ENCODE measurements at regions not wholly inside any gene's neighbourhood (a gene's known extent, or its start where the extent isn't known, plus 50 kb on each side); places are given as distances from the start of the nearest gene placed in this dataset.

DNA sequence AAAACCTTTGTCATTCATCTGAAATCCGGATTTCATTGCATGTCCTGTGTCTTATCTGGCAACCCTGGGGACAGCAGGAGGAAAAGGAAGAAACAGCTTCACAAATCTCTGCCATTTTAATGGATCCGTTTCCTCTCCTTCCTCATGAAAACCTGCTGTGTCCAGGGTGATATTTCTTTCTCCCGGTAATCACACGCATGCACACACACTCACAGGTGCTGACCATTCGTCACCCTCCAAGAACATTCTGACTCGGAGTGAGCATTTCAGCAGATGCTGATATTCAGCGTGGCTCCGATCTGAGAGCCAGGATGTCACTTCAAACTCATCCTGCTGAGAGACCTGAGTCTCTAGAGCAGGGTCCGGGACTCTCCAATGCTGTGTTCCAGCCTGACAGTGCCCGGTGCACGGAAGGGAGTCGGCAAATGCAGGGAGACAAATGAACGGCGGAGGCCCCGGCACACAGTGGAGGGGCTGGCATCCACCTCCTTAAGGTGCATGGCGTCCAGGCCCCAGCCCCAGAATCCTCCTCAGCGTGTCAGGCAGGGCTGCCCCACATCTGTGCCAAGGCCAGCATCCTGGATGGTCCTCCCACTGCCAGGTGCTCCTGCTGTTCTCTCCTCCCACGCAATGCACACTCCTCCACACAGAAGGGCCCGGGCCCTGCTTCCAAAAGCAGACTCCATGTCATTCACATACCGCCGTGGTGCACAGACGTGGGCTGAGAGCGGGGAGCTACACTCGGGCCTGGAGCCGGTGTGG, 70.7 kb downstream of the RBFOX3 start:
- FAIRE-seq: no peak

DNA sequence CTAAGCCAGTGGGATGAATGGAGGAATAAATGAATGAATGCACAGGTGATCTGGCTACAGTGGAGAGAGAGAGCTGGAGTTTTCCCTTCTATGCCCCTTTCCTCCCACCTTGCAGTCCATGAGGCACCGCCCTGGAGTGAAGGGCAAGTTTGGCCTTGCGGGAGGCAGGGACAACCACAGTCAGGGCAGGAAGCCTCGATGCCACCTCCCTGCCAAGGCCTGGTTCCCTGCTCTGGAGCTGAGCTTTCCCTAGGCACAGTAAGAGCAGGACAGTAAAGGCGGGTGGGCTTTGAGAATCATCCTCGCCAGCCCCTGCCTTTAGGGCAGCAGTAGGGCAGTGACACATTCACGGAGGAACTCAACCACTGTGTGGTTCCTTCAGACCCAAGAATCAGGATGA, 72.6 kb downstream of the RBFOX3 start:
- FAIRE-seq: no peak

DNA sequence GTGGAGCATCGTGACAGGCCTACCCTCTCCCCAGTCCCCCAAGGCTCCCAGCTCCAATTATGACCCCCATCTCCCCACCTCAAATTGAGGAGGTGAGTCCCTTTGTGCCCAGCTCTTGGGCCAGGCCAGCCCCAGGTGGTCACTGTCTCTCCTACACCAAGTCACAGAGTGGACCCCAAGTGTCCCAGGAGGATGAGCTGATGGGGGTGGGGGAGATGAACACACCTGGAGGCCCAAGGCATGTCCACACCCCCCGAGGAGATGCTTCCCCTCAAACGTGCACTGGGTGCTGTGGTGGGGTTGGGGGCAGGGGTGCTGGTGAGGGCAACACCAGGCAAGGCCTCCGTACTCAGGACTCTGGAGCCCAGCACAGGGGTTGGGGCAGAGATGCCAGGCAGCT, 73.2 kb downstream of the RBFOX3 start:
- no peak for FAIRE-seq

DNA sequence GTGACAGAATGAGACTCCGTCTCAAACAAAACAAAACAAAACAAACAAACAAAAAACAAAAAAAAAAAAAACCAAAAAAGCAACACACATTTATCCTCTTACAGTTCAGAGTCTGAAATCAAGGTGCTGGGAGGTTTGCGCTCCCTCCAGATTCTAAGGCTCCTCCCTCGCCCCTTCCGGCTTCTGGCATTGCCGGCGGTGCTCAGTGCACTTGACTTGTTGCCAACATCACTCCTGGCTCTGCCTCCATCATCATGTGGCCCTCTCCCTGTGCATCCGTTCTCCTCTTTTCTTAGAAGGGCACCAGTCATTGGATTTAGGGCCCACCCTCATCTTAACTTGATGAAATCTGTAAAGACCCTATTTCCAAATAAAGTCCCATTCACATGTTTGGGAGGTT, 73.8 kb downstream of the RBFOX3 start:
- FAIRE-seq: no peak

DNA sequence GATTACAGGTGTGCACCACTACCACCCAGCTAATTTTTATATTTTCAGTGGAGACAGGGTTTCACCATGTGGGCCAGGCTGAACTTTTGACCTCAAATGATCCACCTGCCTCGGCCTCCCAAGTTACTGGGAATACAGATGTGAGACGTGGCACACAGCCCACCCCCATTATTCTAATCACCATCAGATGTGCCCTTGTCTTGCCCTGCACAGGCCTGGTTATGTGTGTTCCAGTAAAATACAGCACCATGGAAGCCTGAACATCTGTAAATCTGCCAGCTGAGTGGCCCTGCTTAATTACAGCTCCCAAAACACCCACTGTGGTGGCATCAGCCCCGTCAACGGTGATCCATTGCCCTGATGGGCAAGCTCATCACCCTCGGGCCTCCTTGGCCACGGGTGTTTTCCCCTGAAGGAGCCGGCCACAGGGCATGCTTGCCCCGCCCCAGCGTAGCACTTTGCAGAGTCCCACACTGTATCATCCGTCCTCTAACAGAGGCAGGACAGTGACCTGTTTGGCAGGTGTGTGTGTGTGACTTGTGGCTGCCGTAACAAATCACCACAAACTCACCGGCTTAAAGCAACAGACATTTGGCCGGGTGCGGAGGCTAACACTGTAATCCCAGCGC, 74.5 kb downstream of the RBFOX3 start:
- no peak for FAIRE-seq

DNA sequence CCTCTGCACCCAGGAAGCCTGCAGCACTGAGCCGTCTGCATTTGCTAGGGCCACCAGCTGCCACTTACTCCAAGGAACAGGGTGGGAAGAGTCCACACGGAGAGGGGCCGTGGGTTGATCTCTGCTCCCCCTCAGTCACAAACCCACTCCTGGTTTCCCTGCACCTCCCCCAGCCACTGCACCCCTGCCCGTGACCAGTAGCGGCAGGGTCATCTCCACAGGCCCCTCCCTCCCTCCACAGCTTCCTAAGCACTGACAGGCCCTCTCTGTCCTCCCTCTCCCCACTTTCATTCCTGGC, 75.2 kb downstream of the RBFOX3 start:
- no peak for FAIRE-seq

DNA sequence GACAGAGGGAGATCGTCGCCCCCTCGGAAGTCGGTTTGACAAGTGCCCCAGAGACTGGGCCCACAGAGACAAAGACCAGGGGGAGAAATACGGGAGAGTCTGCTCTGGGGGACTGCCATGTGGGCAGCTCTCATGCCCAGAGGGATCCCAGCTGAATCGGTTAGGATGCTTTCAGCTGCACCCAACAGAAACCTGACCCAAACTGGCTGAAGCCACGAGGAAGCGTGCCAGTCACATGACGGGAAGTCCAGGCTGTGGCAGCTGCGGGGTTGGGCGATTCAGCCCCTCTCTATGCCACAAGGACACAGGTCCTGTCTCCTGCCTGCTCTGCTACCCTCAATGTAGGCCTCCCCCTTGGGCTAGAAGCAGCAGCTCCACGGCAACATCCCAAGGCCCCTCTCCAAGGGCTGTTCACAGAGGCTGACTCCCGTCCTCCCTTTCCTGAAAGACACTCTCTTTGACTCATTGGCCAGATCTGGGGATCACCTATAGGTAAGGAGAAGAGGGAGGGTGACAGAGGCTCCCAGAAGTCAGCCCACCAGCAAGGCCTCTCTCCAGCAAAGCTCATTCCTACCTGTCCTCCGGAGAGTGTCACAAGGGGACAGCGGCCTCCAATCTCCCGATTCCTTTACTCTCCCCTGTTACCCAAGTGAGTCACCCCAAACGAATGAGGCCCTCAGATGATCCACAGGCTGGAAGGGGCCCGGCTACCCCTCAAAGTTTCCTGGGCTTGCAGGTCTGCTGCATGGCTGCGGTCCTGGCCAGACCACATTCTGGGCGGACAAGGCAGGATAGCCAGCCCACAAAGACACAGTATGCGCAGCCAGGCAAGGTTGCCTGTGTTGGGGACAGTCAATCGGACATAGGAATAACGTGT, 75.8 kb downstream of the RBFOX3 start:
- FAIRE-seq: no peak

DNA sequence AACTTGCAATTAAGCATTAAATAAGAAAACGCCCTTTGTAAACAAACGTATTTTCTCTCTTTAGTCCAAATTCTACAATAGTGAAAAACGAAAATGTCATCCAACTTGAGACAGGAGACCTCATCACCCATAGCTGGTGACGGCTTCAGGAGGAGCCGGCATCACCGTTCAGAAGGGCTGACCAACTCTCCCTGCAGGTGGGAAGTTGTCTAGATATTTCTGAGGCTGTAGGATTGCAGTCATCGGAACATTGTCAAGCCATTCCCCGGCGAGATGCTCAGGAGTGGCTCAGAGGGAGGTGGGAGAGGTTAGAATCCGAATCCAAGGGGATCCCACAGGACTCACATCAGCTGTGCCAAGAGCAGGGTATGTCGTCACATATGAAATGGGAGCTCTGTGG, 76.7 kb downstream of the RBFOX3 start:
- FAIRE-seq: no peak

DNA sequence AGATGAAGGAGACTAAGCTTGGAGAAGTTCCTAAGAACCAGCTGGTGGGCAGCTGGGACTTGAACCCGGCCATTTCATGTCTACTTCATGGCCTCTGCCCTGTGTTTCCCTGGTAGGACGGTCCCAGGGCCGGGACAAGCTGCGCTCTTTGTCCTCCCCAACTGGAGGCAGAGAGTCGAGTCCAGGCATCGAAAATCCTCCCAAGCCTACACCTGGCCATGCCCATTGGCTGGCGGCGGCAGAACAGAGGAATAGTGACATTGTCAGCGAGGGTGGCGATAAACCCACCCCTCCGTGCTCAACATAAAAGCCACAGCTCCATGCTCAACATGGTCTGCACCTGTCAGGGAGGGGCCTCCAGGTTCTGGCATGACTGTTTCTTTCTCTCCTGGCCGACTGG, 77.7 kb downstream of the RBFOX3 start:
- no peak for FAIRE-seq

DNA sequence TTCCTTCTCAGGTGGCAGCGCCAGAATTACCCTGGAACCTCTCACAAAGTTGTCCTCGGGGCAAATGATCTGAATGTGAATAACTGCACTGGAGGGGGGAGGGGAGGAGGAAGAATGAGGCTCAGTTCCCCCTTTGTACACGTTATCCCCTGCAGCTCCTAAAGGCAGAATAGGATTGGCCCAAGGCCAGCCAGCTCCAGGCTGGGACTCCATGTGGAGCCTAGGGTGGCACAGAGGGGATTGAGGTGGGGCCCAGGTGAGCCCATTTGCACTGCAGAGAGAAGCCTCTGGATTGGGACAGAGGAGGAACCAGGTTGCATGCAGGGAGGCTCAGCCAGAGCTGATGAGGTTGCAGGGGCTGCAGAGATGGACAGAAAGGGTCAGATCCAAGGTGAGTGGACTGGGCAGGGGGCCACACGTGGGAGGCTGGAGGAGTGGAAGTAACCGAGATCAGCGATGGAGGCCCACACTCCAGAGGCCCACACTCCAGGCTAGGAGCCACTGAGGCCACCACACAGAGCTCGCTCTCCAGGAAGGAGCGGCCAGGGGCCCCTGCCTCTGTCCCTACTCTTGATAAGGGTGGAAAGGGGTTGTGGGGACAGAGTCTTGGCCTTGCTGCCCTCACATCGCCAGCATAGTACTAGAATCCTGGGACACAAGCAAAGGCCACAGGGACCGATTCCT, 78.6 kb downstream of the RBFOX3 start:
- FAIRE-seq: no peak

DNA sequence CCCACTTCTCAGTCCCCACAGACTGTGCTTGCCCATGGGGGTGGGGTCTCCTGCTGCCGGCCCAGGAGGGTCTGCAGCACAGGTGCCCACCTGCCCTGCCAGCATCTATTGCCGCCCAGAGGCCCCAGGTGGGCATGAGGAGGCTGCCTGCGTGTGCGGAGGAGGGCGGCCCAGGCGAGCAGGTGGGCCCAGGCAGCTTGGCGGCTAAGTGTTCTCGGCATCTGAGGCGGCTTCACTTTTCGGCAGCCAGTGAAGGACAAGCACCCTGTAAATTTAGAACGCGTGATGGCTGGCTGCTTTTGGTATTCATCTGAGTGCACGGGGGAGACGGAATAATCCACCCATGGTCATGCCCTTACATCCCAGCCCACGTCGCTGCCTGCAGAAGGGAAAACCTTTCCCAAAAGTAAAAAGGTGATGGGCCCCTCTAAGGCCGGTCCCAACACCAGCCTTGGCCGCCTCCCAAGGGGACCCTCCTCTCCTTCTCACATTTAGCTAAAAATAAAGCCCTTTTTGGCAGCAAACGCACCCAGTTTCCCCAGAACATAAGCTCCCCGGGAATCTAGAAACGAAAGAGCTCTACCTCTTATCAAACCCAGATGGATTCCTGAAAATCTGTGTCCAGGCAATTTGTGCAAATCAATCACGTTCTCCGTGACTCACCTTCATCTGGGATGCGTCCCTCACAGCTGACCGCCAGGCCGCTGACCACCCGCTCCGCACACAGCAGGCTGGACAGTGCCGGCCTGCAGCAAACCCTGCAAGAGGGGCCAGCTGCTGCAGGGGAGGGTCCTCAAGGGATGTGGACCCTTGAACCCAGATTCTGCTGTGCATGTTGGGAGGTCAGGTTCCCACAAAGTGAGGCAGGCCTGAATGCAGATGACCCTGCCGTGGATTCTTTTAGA, 79.4 kb downstream of the RBFOX3 start:
- FAIRE-seq: no peak

DNA sequence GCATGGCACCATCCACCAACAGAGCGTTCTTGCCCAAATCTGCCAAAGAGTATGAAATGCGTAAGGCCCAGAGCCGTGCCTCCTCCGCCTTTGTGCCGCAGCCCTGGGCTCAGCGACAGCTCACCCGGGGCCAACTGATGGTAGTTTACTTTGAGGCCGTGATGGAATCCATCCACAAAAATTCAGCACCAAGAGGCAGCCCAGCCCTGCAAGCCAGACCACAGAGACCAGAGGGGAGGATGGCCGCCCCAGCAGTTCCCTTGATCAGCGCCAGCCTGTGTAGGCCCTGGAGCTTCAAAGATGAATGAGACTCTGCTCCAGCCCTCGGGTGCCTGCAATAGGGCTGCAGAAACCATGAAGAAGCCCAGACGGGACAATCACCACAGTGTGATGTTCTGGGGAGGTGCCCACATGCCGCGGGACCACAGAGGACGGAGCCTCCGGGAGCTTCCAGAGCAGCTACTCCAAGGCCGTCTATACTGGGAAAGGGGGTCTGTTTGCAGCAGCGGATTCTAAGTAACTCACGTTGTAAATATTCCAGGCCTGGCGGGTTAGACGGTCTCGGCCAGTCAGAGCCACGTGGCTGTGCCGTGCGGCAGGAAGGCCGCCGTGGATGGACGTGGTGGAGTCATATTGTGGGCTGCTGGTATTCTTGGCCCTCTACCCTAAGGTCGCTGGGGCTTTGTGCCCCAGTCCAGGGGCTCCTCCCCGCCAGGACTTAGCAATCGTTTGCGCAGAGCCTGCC, 80.3 kb downstream of the RBFOX3 start:
- no peak for FAIRE-seq

DNA sequence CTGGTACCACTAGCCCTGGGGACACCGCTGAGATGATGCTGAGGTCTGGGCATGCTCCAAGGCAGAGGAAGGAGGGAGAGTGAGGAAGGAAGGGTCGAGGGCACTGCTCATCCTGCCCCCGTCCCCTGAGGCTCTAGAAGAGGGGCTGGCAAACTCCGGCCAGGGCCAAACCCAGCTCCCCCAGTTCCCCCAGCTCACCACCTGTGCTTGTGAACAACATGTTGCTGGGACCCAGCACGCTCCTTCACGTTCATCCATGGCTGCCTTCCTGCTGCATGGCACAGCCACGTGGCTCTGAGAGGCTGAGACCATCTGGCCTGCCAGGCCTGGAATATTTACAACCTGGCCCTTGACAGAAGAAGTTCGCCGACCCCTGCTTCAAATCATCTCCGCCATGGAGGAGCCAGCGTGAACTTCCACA, 81.2 kb downstream of the RBFOX3 start:
- FAIRE-seq: no peak

DNA sequence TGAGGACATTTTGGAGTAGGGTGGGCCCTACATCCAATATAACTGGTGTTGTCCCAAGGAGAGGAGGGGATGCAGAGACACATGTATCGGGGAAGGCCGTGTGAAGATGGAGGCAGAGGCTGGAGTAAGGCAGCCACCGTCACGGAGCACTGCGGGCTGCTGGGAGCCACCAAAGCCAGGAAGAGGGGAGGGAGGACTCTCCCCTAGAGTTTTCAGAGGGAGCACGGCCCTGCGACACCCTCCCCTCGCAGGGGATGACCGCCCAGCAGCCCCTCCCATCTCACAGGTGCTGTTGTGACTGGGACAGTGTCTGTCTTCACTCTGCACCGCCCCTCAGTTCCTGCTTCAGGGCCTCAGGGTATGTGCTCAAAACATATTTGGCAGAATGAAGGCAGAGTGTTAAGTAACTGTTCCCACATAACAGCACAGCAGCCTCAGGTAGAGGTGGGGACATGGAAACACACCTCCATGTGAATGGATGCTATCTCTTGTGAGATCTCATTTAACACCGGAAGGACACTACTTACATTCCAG, 82.2 kb downstream of the RBFOX3 start:
- FAIRE-seq: no peak

DNA sequence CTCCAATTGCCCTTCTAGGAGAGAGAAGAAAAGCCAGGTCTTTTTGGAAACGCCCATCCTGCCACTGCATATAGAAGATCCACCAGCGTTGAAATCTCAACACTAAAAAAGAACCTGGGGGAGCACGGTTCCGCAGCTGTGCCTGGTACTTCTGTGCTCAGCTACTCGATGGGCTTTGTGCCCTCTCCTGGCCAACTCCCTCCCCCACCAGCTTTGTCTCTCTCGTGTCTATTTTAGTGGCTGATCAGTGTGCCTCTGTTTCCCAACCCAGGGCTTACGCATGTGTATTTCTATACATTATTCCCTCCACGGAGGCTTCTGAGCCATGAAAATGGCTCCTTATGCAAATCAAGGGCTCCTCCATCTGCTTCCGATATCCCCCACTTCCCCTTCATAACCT, 83.5 kb downstream of the RBFOX3 start:
- FAIRE-seq: no peak

DNA sequence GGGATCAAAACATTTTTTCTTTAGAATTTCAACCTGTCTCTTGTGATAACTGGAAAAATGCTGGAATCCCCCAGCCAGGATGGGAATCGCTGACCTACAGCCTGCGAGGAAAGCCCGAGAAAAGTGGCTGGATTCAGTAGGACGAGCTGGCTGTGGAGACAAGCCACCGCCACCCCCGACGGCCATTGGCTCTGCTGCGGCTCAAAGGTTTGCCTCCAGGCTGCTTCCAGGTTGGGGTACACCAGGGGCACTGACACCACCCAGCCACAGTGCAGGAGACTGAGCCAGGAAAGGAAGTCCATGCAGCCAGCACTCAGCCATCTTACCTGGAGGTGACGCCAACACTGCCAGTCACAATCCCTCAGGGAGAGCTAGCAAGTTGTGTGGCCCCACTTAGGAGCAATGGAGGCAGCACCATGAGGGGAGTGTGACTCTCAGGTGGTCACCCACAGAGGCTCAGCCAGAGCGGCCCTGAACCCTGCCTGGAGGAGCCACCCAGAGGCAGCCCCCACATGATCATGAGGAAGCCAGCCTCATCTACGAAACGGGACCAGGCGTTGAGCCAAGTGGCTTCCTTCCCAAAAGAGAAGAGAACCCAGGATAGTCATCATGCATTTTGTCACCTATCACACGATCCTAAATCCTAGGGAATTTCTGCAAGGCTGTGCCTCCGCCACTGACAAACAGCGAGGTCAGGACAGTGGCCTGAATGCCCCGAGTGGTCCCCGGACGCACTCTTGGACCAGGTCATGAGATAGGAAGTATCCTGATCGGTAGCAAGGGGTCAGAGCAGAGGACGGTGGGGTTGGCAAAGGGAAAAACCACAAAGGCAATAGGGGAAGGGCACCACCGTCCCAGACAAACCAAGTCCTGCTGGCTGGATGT, 84.8 kb downstream of the RBFOX3 start:
- FAIRE-seq: no peak

DNA sequence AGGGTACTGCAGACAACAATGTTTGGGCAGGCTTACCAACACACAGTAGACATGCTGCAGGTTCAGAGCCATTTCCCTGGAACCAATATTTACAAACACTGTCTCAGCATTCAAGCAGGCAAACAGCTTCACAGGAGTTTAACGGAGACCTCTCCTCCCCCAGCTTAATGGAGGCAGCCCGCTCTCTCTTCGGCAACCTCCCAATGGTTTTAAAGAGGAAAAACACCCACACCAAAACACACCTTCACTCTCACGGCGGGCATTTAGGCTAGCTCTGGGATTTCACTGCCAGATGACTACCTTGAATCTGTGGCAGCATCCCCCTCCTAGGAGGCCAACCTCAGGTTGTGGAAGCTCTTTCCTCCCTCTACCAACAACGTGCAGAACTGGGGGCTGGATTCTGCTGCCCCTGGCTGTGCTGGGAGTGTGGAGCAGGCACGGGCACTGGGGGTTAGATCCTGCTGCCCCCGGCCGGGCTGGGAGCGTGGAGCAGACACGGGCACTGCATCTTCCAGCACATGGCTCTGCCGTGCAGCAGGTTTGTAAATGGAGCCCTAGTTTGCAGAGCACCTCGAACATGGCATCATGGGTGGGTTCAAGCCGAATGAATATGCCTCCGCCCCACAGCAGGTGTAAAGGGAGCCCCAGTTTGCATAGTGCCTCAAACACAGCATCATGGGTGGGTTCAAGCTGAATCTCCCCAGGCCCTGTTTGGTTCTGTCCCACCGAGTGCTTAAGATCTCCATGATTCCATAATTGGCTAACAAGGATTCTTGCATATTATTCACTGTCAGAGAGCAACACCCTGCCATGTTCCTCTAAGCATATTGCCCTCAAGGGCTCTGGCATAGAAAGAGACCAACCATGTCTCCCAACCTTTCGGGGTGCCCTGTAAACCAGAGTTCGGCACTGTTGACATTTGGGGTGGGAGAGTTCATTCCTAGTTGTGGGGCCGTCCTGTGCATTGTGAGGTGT, 86.4 kb downstream of the RBFOX3 start:
- no peak for FAIRE-seq

DNA sequence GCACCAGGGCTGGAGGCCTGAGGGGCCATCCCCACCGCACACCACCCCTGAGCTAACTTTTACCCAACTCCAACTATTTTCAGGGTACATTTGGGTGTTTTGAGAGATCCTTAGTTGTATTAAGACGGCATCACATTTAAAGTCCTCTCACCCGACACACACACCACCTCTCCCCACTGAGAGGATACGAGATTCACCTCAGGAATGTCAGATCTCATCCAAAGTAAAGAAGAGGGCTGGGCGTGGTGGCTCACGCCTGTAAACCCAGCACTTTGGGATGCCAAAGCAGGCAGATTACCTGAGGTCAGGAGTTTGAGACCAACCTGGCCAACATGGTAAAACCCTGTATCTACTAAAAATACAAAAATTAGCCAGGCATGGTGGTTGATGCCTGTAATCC, 88.4 kb downstream of the RBFOX3 start:
- no peak for FAIRE-seq

DNA sequence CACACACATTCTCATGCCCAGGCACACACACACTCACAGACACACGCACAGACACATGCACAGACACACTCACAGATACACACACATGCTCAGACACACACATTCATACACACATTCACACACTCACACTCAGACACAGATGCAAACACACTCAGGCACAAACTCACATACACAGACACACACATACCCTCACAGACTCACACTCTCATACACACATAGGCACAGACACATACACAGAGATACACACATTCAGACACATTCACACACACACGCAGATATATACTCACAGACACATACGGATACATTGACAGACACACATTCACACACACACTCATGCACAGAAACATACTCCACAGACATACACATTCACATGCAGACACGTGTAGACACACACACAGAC, 89.6 kb downstream of the RBFOX3 start:
- no peak for FAIRE-seq
